ENCODE measurements at regions not wholly inside any gene's neighbourhood (a gene's known extent, or its start where the extent isn't known, plus 50 kb on each side); places are given as distances from the start of the nearest gene placed in this dataset.

GRCh38 chr5:115022303-115022702 is 147.4 kb downstream of the TRIM36 start:
- no peaks in the 10 kb centered on the region for H3K27me3 ChIP-seq
- DNase-seq, result no peak
- H3K4me1 ChIP-seq (replicated peaks in 1 of 2), result no peaks in the 10 kb centered on the region
- no peaks in the 10 kb centered on the region for H3K36me3 ChIP-seq (replicated peaks in 1 of 2)
- no peak overlapping the region for H3K27ac ChIP-seq
- H3K9me3 ChIP-seq (replicated peaks in 1 of 3), result no peaks in the 10 kb centered on the region
- intact Hi-C loops (cut with DNase I), result no loop called here
- TF ChIP-seq, protein P1, sequence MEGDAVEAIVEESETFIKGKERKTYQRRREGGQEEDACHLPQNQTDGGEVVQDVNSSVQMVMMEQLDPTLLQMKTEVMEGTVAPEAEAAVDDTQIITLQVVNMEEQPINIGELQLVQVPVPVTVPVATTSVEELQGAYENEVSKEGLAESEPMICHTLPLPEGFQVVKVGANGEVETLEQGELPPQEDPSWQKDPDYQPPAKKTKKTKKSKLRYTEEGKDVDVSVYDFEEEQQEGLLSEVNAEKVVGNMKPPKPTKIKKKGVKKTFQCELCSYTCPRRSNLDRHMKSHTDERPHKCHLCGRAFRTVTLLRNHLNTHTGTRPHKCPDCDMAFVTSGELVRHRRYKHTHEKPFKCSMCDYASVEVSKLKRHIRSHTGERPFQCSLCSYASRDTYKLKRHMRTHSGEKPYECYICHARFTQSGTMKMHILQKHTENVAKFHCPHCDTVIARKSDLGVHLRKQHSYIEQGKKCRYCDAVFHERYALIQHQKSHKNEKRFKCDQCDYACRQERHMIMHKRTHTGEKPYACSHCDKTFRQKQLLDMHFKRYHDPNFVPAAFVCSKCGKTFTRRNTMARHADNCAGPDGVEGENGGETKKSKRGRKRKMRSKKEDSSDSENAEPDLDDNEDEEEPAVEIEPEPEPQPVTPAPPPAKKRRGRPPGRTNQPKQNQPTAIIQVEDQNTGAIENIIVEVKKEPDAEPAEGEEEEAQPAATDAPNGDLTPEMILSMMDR (IDR thresholded peaks at IDR 0.05), result no peak
- TF ChIP-seq POLR2A (IDR thresholded peaks at IDR 0.05), result no peak
- H3K4me3 ChIP-seq, result no peak overlapping the region

DNA sequence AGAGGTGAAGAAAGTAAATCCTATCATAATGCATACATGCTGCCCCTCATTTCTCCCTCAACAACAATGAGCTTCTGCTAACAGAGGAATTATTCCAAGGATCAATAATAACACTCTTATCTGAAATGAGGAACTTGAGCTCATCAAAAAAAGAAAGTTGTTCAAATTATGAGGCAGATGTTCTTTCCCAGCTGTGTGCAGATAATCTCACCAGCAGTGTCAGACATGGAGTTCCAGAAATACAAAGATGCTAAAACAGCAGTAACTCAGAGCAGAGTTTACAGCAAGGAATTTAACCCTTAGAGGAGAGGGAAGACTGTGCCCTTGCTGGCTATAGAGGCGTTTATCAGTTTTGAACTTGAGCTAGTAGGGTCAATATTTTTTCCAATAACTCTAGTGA is 153.1 kb downstream of the TRIM36 start:
- Histone ChIP-seq H3K27ac (no peak overlapping the region), H3K4me1 (replicated peaks in 1 of 2) (no peaks in the 10 kb centered on the region), H3K4me3 (no peak overlapping the region), H3K36me3 (replicated peaks in 1 of 2) (no peaks in the 10 kb centered on the region), H3K27me3 (no peaks in the 10 kb centered on the region), H3K9me3 (replicated peaks in 1 of 3) (no peaks in the 10 kb centered on the region)
- DNase-seq, result no peak
- intact Hi-C loops (cut with DNase I), result no loop called here
- whole genome bisulfite sequencing, 4 donors, result 71 to 82% (median 76%) methylated on average over 1 of the region's 1 CpG
- TF ChIP-seq, protein P1 (IDR thresholded peaks at IDR 0.05), result no peak
- no peak for TF ChIP-seq POLR2A (IDR thresholded peaks at IDR 0.05)

DNA sequence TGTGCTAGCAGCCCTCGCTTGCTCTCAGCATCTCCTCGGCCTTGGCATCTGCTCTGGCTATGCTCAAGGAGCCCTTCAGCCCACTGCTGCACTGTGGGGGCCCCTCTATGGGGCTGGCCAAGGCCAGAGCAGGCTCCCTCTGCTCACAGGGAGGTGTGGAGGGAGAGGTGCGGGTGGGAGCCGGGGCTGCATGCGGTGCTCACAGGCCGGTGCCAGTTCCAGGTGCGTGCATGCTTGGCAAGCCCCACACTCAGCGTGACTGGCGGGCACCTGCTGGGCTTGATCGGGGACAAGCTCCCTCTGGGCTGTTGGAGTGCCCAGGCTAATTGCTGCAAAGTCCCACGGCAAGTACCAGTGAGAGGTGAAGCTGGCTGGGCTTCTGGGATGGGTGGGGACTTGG is 170.5 kb downstream of the TRIM36 start:
- Histone ChIP-seq H3K4me1 (replicated peaks in 1 of 2) (no peaks in the 10 kb centered on the region), H3K9me3 (replicated peaks in 1 of 3) (no peaks in the 10 kb centered on the region), H3K27ac (no peak overlapping the region), H3K4me3 (no peak overlapping the region), H3K27me3 (no peaks in the 10 kb centered on the region), H3K36me3 (replicated peaks in 1 of 2) (no peaks in the 10 kb centered on the region)
- intact Hi-C loops (cut with DNase I), result no loop called here
- 93 to 98% (median 96%) methylated on average over 9 to 11 of the region's 11 CpGs; no CpG with 5 or more reads in 1 of the 4 donors for WGBS, 4 donors
- TF ChIP-seq, protein P1 (IDR thresholded peaks at IDR 0.05), result no peak
- no peak for TF ChIP-seq POLR2A (IDR thresholded peaks at IDR 0.05)
- no peak for DNase-seq

GRCh38 chr5:114989512-114989911 is 180.2 kb downstream of the TRIM36 start:
- no peaks in the 10 kb centered on the region for H3K27me3 ChIP-seq
- DNase-seq, result no peak
- 75 to 85% (median 82%) methylated on average over 4 to 10 of the region's 10 CpGs for WGBS, 4 donors
- TF ChIP-seq, protein P1 (IDR thresholded peaks at IDR 0.05), result no peak
- no peak for TF ChIP-seq POLR2A (IDR thresholded peaks at IDR 0.05)
- H3K9me3 ChIP-seq (replicated peaks in 1 of 3), result no peaks in the 10 kb centered on the region
- H3K4me1 ChIP-seq (replicated peaks in 1 of 2), result no peaks in the 10 kb centered on the region
- no peak overlapping the region for H3K27ac ChIP-seq
- no peak overlapping the region for H3K4me3 ChIP-seq
- intact Hi-C loops (cut with DNase I), result no loop called here
- no peaks in the 10 kb centered on the region for H3K36me3 ChIP-seq (replicated peaks in 1 of 2)
